ENCODE measurements at regions not wholly inside any gene's neighbourhood (a gene's known extent, or its start where the extent isn't known, plus 50 kb on each side); places are given as distances from the start of the nearest gene placed in this dataset.

GRCh38 chr5:145245354-145245753 lies 589.8 kb downstream of the PRELID2 start:
- Histone ChIP-seq H3K4me3 (ENCODE audit: low read depth in 1 of 2, low read length in 2 of 2) (no peak overlapping the region), H3K27ac (ENCODE audit: low read length) (no peak overlapping the region), H3K36me3 (ENCODE audit: control insufficient read depth in 1 of 2, insufficient read depth in 2 of 2, low read length in 2 of 2) (no peaks in the 10 kb centered on the region), H3K27me3 (ENCODE audit: low read depth, low read length) (no peaks in the 10 kb centered on the region), H3K4me1 (ENCODE audit: control insufficient read depth in 1 of 2, insufficient read depth in 2 of 2, low read length in 2 of 2) (no peaks in the 10 kb centered on the region), H3K9me3 (ENCODE audit: control insufficient read depth in 1 of 2, low read length in 2 of 2) (no peaks in the 10 kb centered on the region)

- no peaks in the 10 kb centered on the region for H3K36me3 ChIP-seq (ENCODE audit: control insufficient read depth in 1 of 2, insufficient read depth in 2 of 2, low read length in 2 of 2)
- no peaks in the 10 kb centered on the region for H3K9me3 ChIP-seq (ENCODE audit: control insufficient read depth in 1 of 2, low read length in 2 of 2)
- H3K27ac ChIP-seq (ENCODE audit: low read length): no peak overlapping the region
- no peak overlapping the region for H3K4me3 ChIP-seq (ENCODE audit: low read depth in 1 of 2, low read length in 2 of 2)
- no peaks in the 10 kb centered on the region for H3K4me1 ChIP-seq (ENCODE audit: control insufficient read depth in 1 of 2, insufficient read depth in 2 of 2, low read length in 2 of 2)
- no peaks in the 10 kb centered on the region for H3K27me3 ChIP-seq (ENCODE audit: low read depth, low read length)
These were observed 590.4 kb downstream of the PRELID2 start for GRCh38 chr5:145244788-145245187.

DNA sequence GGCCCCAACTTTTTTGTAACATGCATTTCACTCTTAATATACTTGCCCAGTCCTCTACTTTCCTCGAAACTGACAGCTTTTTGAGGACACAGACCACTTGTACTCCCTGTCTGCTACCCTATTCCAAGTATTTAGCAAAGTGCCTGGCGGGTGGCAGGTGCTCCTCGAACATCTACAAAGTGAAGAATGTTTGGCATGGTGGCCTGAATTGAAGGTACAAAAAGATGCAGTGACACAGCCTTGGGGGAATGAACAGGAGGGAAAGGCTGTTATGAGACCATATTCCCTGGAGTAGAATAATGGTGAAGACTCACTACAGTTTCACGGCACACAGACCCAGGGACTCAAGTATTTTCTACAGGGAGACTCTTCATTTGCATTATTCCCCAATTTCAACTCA lies 590.9 kb downstream of the PRELID2 start:
- H3K27ac ChIP-seq (ENCODE audit: low read length): no peak overlapping the region
- H3K4me1 ChIP-seq (ENCODE audit: control insufficient read depth in 1 of 2, insufficient read depth in 2 of 2, low read length in 2 of 2): no peaks in the 10 kb centered on the region
- H3K9me3 ChIP-seq (ENCODE audit: control insufficient read depth in 1 of 2, low read length in 2 of 2): no peaks in the 10 kb centered on the region
- H3K36me3 ChIP-seq (ENCODE audit: control insufficient read depth in 1 of 2, insufficient read depth in 2 of 2, low read length in 2 of 2): no peaks in the 10 kb centered on the region
- no peak overlapping the region for H3K4me3 ChIP-seq (ENCODE audit: low read depth in 1 of 2, low read length in 2 of 2)
- no peaks in the 10 kb centered on the region for H3K27me3 ChIP-seq (ENCODE audit: low read depth, low read length)

DNA sequence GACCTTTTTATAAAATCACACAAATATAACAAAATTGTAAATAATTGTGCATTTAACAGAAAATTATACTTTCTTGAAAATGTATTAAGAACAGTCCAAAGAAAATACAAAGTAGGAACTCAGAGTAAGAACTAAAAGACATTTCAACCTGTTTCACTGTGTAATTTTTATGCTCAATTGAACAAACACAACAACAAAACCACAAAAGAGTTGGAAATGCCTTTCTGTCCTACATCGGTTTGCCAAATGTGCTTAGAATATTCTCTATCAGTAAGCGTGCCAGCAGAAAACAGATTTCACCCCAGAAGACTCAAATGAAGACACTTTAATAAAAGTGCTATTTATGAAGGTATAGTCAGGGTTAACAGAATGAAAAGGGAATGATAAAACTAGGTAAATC lies 592.1 kb downstream of the PRELID2 start:
- H3K36me3 ChIP-seq (ENCODE audit: control insufficient read depth in 1 of 2, insufficient read depth in 2 of 2, low read length in 2 of 2): no peaks in the 10 kb centered on the region
- no peaks in the 10 kb centered on the region for H3K4me1 ChIP-seq (ENCODE audit: control insufficient read depth in 1 of 2, insufficient read depth in 2 of 2, low read length in 2 of 2)
- no peak overlapping the region for H3K4me3 ChIP-seq (ENCODE audit: low read depth in 1 of 2, low read length in 2 of 2)
- no peaks in the 10 kb centered on the region for H3K27me3 ChIP-seq (ENCODE audit: low read depth, low read length)
- H3K27ac ChIP-seq (ENCODE audit: low read length): no peak overlapping the region
- no peaks in the 10 kb centered on the region for H3K9me3 ChIP-seq (ENCODE audit: control insufficient read depth in 1 of 2, low read length in 2 of 2)

GRCh38 chr5:145242551-145242950 lies 592.6 kb downstream of the PRELID2 start:
- no peaks in the 10 kb centered on the region for H3K4me1 ChIP-seq (ENCODE audit: control insufficient read depth in 1 of 2, insufficient read depth in 2 of 2, low read length in 2 of 2)
- no peaks in the 10 kb centered on the region for H3K27me3 ChIP-seq (ENCODE audit: low read depth, low read length)
- no peak overlapping the region for H3K4me3 ChIP-seq (ENCODE audit: low read depth in 1 of 2, low read length in 2 of 2)
- H3K36me3 ChIP-seq (ENCODE audit: control insufficient read depth in 1 of 2, insufficient read depth in 2 of 2, low read length in 2 of 2): no peaks in the 10 kb centered on the region
- no peak overlapping the region for H3K27ac ChIP-seq (ENCODE audit: low read length)
- no peaks in the 10 kb centered on the region for H3K9me3 ChIP-seq (ENCODE audit: control insufficient read depth in 1 of 2, low read length in 2 of 2)

GRCh38 chr5:145237843-145238242 lies 597.3 kb downstream of the PRELID2 start:
- Histone ChIP-seq H3K4me3 (ENCODE audit: low read depth in 1 of 2, low read length in 2 of 2) (no peak overlapping the region), H3K36me3 (ENCODE audit: control insufficient read depth in 1 of 2, insufficient read depth in 2 of 2, low read length in 2 of 2) (no peaks in the 10 kb centered on the region), H3K9me3 (ENCODE audit: control insufficient read depth in 1 of 2, low read length in 2 of 2) (no peaks in the 10 kb centered on the region), H3K4me1 (ENCODE audit: control insufficient read depth in 1 of 2, insufficient read depth in 2 of 2, low read length in 2 of 2) (no peaks in the 10 kb centered on the region), H3K27me3 (ENCODE audit: low read depth, low read length) (no peaks in the 10 kb centered on the region), H3K27ac (ENCODE audit: low read length) (no peak overlapping the region)

DNA sequence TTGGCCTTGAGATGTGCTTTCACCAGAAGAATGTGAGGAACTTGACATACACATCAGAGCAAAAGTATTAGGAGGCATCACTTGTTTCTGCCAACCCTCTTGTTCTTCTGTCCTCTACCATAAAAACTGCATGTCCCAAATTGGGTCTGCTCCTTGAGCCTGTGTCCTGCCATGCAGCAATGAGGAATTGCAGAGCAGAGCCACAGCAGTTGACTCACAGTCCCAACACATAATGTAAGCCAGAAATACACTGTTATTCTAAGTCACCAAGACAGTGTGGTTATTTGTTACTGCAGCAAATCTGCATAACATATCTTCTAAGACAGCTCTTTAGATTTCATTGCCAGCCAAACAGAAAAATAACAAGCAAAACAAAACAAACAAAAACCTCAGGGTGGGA lies 598.2 kb downstream of the PRELID2 start:
- H3K27me3 ChIP-seq (ENCODE audit: low read depth, low read length): no peaks in the 10 kb centered on the region
- H3K27ac ChIP-seq (ENCODE audit: low read length): no peak overlapping the region
- no peaks in the 10 kb centered on the region for H3K9me3 ChIP-seq (ENCODE audit: control insufficient read depth in 1 of 2, low read length in 2 of 2)
- no peaks in the 10 kb centered on the region for H3K36me3 ChIP-seq (ENCODE audit: control insufficient read depth in 1 of 2, insufficient read depth in 2 of 2, low read length in 2 of 2)
- no peak overlapping the region for H3K4me3 ChIP-seq (ENCODE audit: low read depth in 1 of 2, low read length in 2 of 2)
- no peaks in the 10 kb centered on the region for H3K4me1 ChIP-seq (ENCODE audit: control insufficient read depth in 1 of 2, insufficient read depth in 2 of 2, low read length in 2 of 2)

- Histone ChIP-seq H3K27ac (ENCODE audit: low read length) (no peak overlapping the region), H3K4me1 (ENCODE audit: control insufficient read depth in 1 of 2, insufficient read depth in 2 of 2, low read length in 2 of 2) (no peaks in the 10 kb centered on the region), H3K4me3 (ENCODE audit: low read depth in 1 of 2, low read length in 2 of 2) (no peak overlapping the region), H3K36me3 (ENCODE audit: control insufficient read depth in 1 of 2, insufficient read depth in 2 of 2, low read length in 2 of 2) (no peaks in the 10 kb centered on the region), H3K9me3 (ENCODE audit: control insufficient read depth in 1 of 2, low read length in 2 of 2) (no peaks in the 10 kb centered on the region), H3K27me3 (ENCODE audit: low read depth, low read length) (no peaks in the 10 kb centered on the region)
These were observed 599.0 kb downstream of the PRELID2 start for GRCh38 chr5:145236127-145236526.

GRCh38 chr5:145233461-145233860 lies 601.7 kb downstream of the PRELID2 start:
- no peaks in the 10 kb centered on the region for H3K27me3 ChIP-seq (ENCODE audit: low read depth, low read length)
- H3K27ac ChIP-seq (ENCODE audit: low read length): no peak overlapping the region
- H3K4me1 ChIP-seq (ENCODE audit: control insufficient read depth in 1 of 2, insufficient read depth in 2 of 2, low read length in 2 of 2): no peaks in the 10 kb centered on the region
- H3K4me3 ChIP-seq (ENCODE audit: low read depth in 1 of 2, low read length in 2 of 2): no peak overlapping the region
- H3K9me3 ChIP-seq (ENCODE audit: control insufficient read depth in 1 of 2, low read length in 2 of 2): no peaks in the 10 kb centered on the region
- H3K36me3 ChIP-seq (ENCODE audit: control insufficient read depth in 1 of 2, insufficient read depth in 2 of 2, low read length in 2 of 2): no peaks in the 10 kb centered on the region

DNA sequence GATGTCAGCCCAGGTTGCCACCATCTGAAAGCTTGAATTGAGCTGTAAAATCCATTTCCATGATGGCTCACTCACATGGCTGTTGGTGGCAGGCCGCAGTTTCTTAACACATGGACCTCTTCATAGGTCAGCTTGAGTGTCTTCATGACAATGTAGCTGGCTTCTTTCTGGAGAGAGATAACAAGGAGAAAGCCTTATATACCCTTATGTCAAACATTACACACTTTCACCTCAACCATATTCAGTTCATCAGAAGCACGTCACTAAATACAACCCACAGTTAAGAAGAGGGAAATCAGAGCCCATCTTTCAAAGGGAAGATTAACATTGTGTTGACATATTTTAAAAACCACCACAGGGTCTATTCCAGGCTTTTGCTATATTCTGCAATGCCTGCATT lies 604.4 kb downstream of the PRELID2 start:
- Histone ChIP-seq H3K4me3 (ENCODE audit: low read depth in 1 of 2, low read length in 2 of 2) (no peak overlapping the region), H3K27ac (ENCODE audit: low read length) (no peak overlapping the region), H3K9me3 (ENCODE audit: control insufficient read depth in 1 of 2, low read length in 2 of 2) (no peaks in the 10 kb centered on the region), H3K36me3 (ENCODE audit: control insufficient read depth in 1 of 2, insufficient read depth in 2 of 2, low read length in 2 of 2) (no peaks in the 10 kb centered on the region), H3K4me1 (ENCODE audit: control insufficient read depth in 1 of 2, insufficient read depth in 2 of 2, low read length in 2 of 2) (no peaks in the 10 kb centered on the region), H3K27me3 (ENCODE audit: low read depth, low read length) (no peaks in the 10 kb centered on the region)

DNA sequence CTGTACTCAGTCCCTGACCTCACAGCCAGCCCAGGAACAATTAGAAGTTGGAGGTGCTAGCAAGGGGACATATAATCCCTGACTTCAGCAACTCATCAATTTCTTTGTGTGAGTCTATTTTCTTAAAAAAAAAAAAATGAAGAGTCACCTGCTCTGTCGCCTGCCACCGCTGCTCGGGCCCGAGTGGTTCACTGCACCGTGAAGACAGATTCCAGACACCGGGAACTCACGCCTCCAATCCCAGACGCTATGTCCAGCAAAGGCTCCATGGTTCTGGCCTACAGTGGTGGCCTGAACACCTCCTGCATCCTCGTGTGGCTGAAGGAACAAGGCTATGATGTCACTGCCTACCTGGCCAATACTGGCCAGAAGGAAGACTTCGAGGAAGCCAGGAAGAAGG lies 606.6 kb downstream of the PRELID2 start:
- no peaks in the 10 kb centered on the region for H3K36me3 ChIP-seq (ENCODE audit: control insufficient read depth in 1 of 2, insufficient read depth in 2 of 2, low read length in 2 of 2)
- no peaks in the 10 kb centered on the region for H3K27me3 ChIP-seq (ENCODE audit: low read depth, low read length)
- H3K27ac ChIP-seq (ENCODE audit: low read length): no peak overlapping the region
- H3K4me3 ChIP-seq (ENCODE audit: low read depth in 1 of 2, low read length in 2 of 2): no peak overlapping the region
- H3K9me3 ChIP-seq (ENCODE audit: control insufficient read depth in 1 of 2, low read length in 2 of 2): no peaks in the 10 kb centered on the region
- no peaks in the 10 kb centered on the region for H3K4me1 ChIP-seq (ENCODE audit: control insufficient read depth in 1 of 2, insufficient read depth in 2 of 2, low read length in 2 of 2)

GRCh38 chr5:145227881-145228280 lies 607.3 kb downstream of the PRELID2 start:
- no peaks in the 10 kb centered on the region for H3K9me3 ChIP-seq (ENCODE audit: control insufficient read depth in 1 of 2, low read length in 2 of 2)
- no peaks in the 10 kb centered on the region for H3K36me3 ChIP-seq (ENCODE audit: control insufficient read depth in 1 of 2, insufficient read depth in 2 of 2, low read length in 2 of 2)
- no peaks in the 10 kb centered on the region for H3K4me1 ChIP-seq (ENCODE audit: control insufficient read depth in 1 of 2, insufficient read depth in 2 of 2, low read length in 2 of 2)
- H3K4me3 ChIP-seq (ENCODE audit: low read depth in 1 of 2, low read length in 2 of 2): no peak overlapping the region
- no peak overlapping the region for H3K27ac ChIP-seq (ENCODE audit: low read length)
- no peaks in the 10 kb centered on the region for H3K27me3 ChIP-seq (ENCODE audit: low read depth, low read length)

All from muscle layer of duodenum (tissue), 2 donors.